HCT116 (cell line): ENCODE measurements at regions not wholly inside any gene's neighbourhood (a gene's known extent, or its start where the extent isn't known, plus 50 kb on each side); places are given as distances from the start of the nearest gene placed in this dataset.

Experiments used
- ATAC-seq: fragments of 200-7000 bp; cut with Tn5 transposase; 2 replicates; pipeline ENCODE4 v1.9.1; 2020; ENCODE audit warnings: mild to moderate bottlenecking, moderate library complexity
- BruUV-seq: library from RNA; stranded (reverse); fragments of 400-500 nt; replicated peaks from 2 replicates; lab custom pipeline; 2021; lab: Mats Ljungman, UMichigan
- CTCF ChIA-PET: fragments of 300-600 bp; sonication (Branson Sonifier 250); formaldehyde crosslinking; loops from one replicate; lab custom pipeline; 2021; ENCODE audit warnings: antibody characterized with exemption; lab: Charles Lee
- POLR2A ChIA-PET: fragments of 300-600, 350-600 bp; sonication (Branson Sonifier 250); formaldehyde crosslinking; loops from one replicate; lab custom pipeline; 2021; ENCODE audit warnings: antibody characterized with exemption; lab: Charles Lee
- RAD21 ChIA-PET, 2 experiments: fragments of 300-600 bp; sonication (Branson Sonifier 250); formaldehyde crosslinking; loops; one replicate each; lab custom pipeline; 2023; ENCODE audit warnings: low total read pairs in 2 of 2; ENCODE audit not compliant: uncharacterized antibody in 2 of 2, unreplicated experiment in 2 of 2, low non-redundant PET in 1 of 2; lab: Charles Lee
- DNase-seq: peaks from one replicate; pipeline ENCODE4 v3.0.0-alpha.2; 2010; ENCODE audit warnings: low read depth, low spot score
- H2AFZ ChIP-seq: fragments of 200-600 bp; shearing (Covaris generic), sonication (generic); 2 replicates; pipeline ENCODE4 v1.6.1; 2017; ENCODE audit warnings: low read depth, mixed run types, mixed read lengths, antibody characterized with exemption, low read length; ENCODE audit not compliant: poor library complexity, severe bottlenecking
- H3K27ac ChIP-seq: 2 replicates; pipeline ENCODE4 v1.5.1; 2012; ENCODE audit warnings: low read depth, low read length
- H3K27me3 ChIP-seq: fragments of 200-600 bp; sonication (generic); 2 replicates; pipeline ENCODE4 v1.6.1; 2016; ENCODE audit warnings: mixed run types, low read length, mixed read lengths; ENCODE audit not compliant: insufficient read depth
- H3K36me3 ChIP-seq, 2 experiments: fragments of 200-500 bp in 1 of 2; fragments of 200-600 bp in 1 of 2; sonication (Bioruptor generic) in 1 of 2; sonication (generic) in 1 of 2; 2 replicates each; pipeline versions ENCODE4 v1.5.1 to v1.6.1; 2014 to 2016; ENCODE audit warnings: low read length in 2 of 2, inconsistent platforms in 1 of 2, mixed read lengths in 1 of 2, mixed run types in 1 of 2; ENCODE audit not compliant: insufficient read depth in 2 of 2, control insufficient read depth in 1 of 2
- H3K4me1 ChIP-seq, 2 experiments: fragments of 200-600 bp in 1 of 2; sonication (generic) in 1 of 2; 2 replicates each; pipeline versions ENCODE4 v1.5.1 to v1.6.1; 2012 to 2017; ENCODE audit warnings: low read length in 2 of 2, inconsistent platforms in 1 of 2, mild to moderate bottlenecking in 1 of 2, mixed read lengths in 1 of 2, mixed run types in 1 of 2, moderate library complexity in 1 of 2; ENCODE audit not compliant: insufficient read depth in 2 of 2, control insufficient read depth in 1 of 2
- H3K4me2 ChIP-seq: fragments of 200-600 bp; sonication (generic); 2 replicates; pipeline ENCODE4 v1.6.1; 2017; ENCODE audit warnings: mixed run types, low read length, mixed read lengths
- H3K4me3 ChIP-seq, 2 experiments: fragments of 200-600 bp in 1 of 2; sonication (generic) in 1 of 2; replicated peaks in 1 of 2; 2 replicates each; pipeline ENCODE4 v1.5.1; 2011 to 2016; ENCODE audit warnings: low read length in 2 of 2, control low read depth in 1 of 2, low read depth in 1 of 2, mild to moderate bottlenecking in 1 of 2, mixed read lengths in 1 of 2, mixed run types in 1 of 2
- H3K79me2 ChIP-seq: fragments of 200-600 bp; sonication (generic); 2 replicates; pipeline ENCODE4 v1.6.1; 2017; ENCODE audit warnings: mild to moderate bottlenecking, mixed run types, low read length, moderate library complexity, mixed read lengths; ENCODE audit not compliant: insufficient read depth
- H3K9ac ChIP-seq: fragments of 200-600 bp; sonication (generic); 2 replicates; pipeline ENCODE4 v1.6.1; 2016; ENCODE audit warnings: low read length, mixed read lengths
- H3K9me2 ChIP-seq: fragments of 200-600 bp; sonication (generic), shearing (Covaris generic); 2 replicates; pipeline ENCODE4 v1.6.1; 2017; ENCODE audit warnings: mixed run types, mild to moderate bottlenecking, moderate library complexity; ENCODE audit not compliant: insufficient read depth
- H3K9me3 ChIP-seq, 2 experiments: fragments of 200-500 bp in 1 of 2; fragments of 200-600 bp in 1 of 2; sonication (Bioruptor generic) in 1 of 2; sonication (generic) in 1 of 2; 2 replicates each; pipeline ENCODE4 v1.6.1; 2014 to 2017; ENCODE audit warnings: low read length in 2 of 2, mixed read lengths in 2 of 2, inconsistent platforms in 1 of 2, low read depth in 1 of 2, mild to moderate bottlenecking in 1 of 2, mixed run types in 1 of 2, moderate library complexity in 1 of 2; ENCODE audit not compliant: control insufficient read depth in 1 of 2, insufficient read depth in 1 of 2
- H4K20me1 ChIP-seq: fragments of 200-600 bp; sonication (generic), shearing (Covaris generic); 2 replicates; pipeline ENCODE4 v1.6.1; 2017; ENCODE audit warnings: mixed run types, mild to moderate bottlenecking, moderate library complexity; ENCODE audit not compliant: insufficient read depth
- CEBPB ChIP-seq: IDR thresholded peaks from 2 replicates; pipeline ENCODE4 v1.6.1; 2012; ENCODE audit warnings: low read depth
- EGR1 ChIP-seq: IDR thresholded peaks from 2 replicates; pipeline ENCODE4 v1.6.1; 2012; ENCODE audit warnings: low read depth
- ELF1 ChIP-seq: IDR thresholded peaks from 2 replicates; pipeline ENCODE4 v1.6.1; 2012; ENCODE audit warnings: low read depth, borderline replicate concordance
- EZH2 ChIP-seq: fragments of 200-600 bp; sonication (generic); IDR thresholded peaks from 2 replicates; pipeline ENCODE4 v1.6.1; 2017; ENCODE audit warnings: antibody characterized with exemption, mixed run types
- EZH2phosphoT487 ChIP-seq: fragments of 200-600 bp; IDR thresholded peaks from 2 replicates; pipeline ENCODE4 v1.6.1; 2018; ENCODE audit warnings: antibody characterized with exemption, borderline replicate concordance
- FOSL1 ChIP-seq: IDR thresholded peaks from 2 replicates; pipeline ENCODE4 v1.6.1; 2012; ENCODE audit warnings: low read depth
- MAX ChIP-seq: IDR thresholded peaks from 2 replicates; pipeline ENCODE4 v1.6.1; 2012
- POLR2A ChIP-seq: IDR thresholded peaks from 2 replicates; pipeline ENCODE4 v1.7.0; 2011; ENCODE audit warnings: borderline replicate concordance; ENCODE audit not compliant: insufficient read depth, insufficient read length; ENCODE audit errors: extremely low read depth
- POLR2AphosphoS5 ChIP-seq: IDR thresholded peaks from 2 replicates; pipeline ENCODE4 v1.6.1; 2011; ENCODE audit warnings: mild to moderate bottlenecking, low read depth, low read length, moderate library complexity
- RAD21 ChIP-seq: IDR thresholded peaks from 2 replicates; pipeline ENCODE4 v1.6.1; 2012; ENCODE audit warnings: low read depth, mild to moderate bottlenecking
- REST ChIP-seq: IDR thresholded peaks from 2 replicates; pipeline ENCODE4 v1.6.1; 2012; ENCODE audit warnings: low read depth
- SIN3A ChIP-seq: IDR thresholded peaks from 2 replicates; pipeline ENCODE4 v1.6.1; 2012; ENCODE audit warnings: low read depth
- SP1 ChIP-seq: IDR thresholded peaks from 2 replicates; pipeline ENCODE4 v1.6.1; 2012; ENCODE audit warnings: low read depth
- YY1 ChIP-seq: IDR thresholded peaks from 2 replicates; pipeline ENCODE4 v1.6.1; 2011; ENCODE audit warnings: low read length, low read depth, moderate library complexity, mild to moderate bottlenecking; ENCODE audit not compliant: insufficient replicate concordance; ENCODE audit errors: extremely low read depth
- ZFX ChIP-seq: fragments of 450-650 bp; IDR thresholded peaks from 2 replicates; pipeline ENCODE4 v1.6.1; 2017
- ZNF274 ChIP-seq: fragments of 200-500 bp; sonication (Bioruptor generic); IDR thresholded peaks from 2 replicates; pipeline ENCODE4 v1.6.1; 2014; ENCODE audit warnings: mild to moderate bottlenecking, low read depth, low read length, inconsistent platforms
- intact Hi-C: fragments of 100-400 bp; cut with micrococcal nuclease; formaldehyde crosslinking; loops from 2 replicates; pipeline ENCODE4 v1.10.0; 2022
- TF ChIP-seq, protein P1 (sequence below), 3 experiments: fragments of 200-600 bp in 1 of 3; sonication (generic) in 1 of 3; IDR thresholded peaks in 2 of 3; conservative IDR thresholded peaks in 1 of 3; 2 replicates each; pipeline ENCODE4 v1.5.1; 2012 to 2017; ENCODE audit warnings: low read depth in 2 of 3, low read length in 2 of 3, antibody characterized with exemption in 1 of 3, borderline replicate concordance in 1 of 3, control low read depth in 1 of 3, mild to moderate bottlenecking in 1 of 3, mixed read lengths in 1 of 3, mixed run types in 1 of 3, moderate library complexity in 1 of 3; ENCODE audit not compliant: insufficient read depth in 1 of 3
- TF ChIP-seq, protein P2 (sequence below): IDR thresholded peaks from 2 replicates; pipeline ENCODE4 v1.6.1; 2012

DNA sequence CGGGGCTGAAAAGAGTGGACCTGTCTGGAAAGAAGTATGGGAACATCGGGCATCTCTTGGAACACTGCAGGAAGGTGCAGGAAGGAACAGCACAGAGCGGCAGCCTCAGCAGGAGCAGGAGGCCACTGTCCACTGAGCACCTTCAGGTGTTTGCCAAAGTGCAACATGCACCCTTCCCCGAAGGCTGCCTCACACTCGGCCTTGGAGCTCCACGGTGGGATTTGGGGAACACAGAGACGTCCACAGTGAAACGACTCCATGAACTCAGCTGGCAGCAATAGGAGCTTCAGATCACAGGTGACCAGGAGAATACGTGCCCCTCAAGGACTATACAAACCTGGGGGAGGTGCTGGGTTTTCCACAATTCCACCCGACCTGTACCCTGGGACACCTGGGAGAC lies 140.3 kb upstream of the RET start:
- H3K9me3 ChIP-seq, result no peaks in the 10 kb centered on the region
- no peak overlapping the region for H3K9ac ChIP-seq
- no peak overlapping the region for H3K4me3 ChIP-seq
- DNase-seq, result no peak
- ChIA-PET POLR2A (no interaction called here), RAD21 (no interaction called here), CTCF (no interaction called here)
- intact Hi-C loops, result no loop called here
- BruUV-seq, result no TSS peak
- H3K9me2 ChIP-seq, result no peaks in the 10 kb centered on the region
- no peak overlapping the region for H3K27ac ChIP-seq
- no peaks in the 10 kb centered on the region for H3K4me1 ChIP-seq
- H3K36me3 ChIP-seq, result no peaks in the 10 kb centered on the region
- no peaks in the 10 kb centered on the region for H4K20me1 ChIP-seq
- no peak for ATAC-seq
- no peak overlapping the region for H3K4me2 ChIP-seq
- no peak overlapping the region for H2AFZ ChIP-seq
- no peaks in the 10 kb centered on the region for H3K27me3 ChIP-seq
- H3K79me2 ChIP-seq, result no peaks in the 10 kb centered on the region
- TF ChIP-seq SP1, result no peak

GRCh38 chr10:42937048-42937447 lies 139.8 kb upstream of the RET start:
- no peaks in the 10 kb centered on the region for H3K4me1 ChIP-seq
- no peak overlapping the region for H2AFZ ChIP-seq
- no peak overlapping the region for H3K27ac ChIP-seq
- no peaks in the 10 kb centered on the region for H3K9me3 ChIP-seq
- no peaks in the 10 kb centered on the region for H3K79me2 ChIP-seq
- intact Hi-C loops, result no loop called here
- ChIA-PET RAD21 (no interaction called here), CTCF (no interaction called here), POLR2A (no interaction called here)
- DNase-seq (no peak), ATAC-seq (no peak)
- no peaks in the 10 kb centered on the region for H3K27me3 ChIP-seq
- H4K20me1 ChIP-seq, result no peaks in the 10 kb centered on the region
- no peaks in the 10 kb centered on the region for H3K9me2 ChIP-seq
- no TSS peak for BruUV-seq
- no peak overlapping the region for H3K9ac ChIP-seq
- H3K4me2 ChIP-seq, result no peak overlapping the region
- H3K36me3 ChIP-seq, result no peaks in the 10 kb centered on the region
- no peak overlapping the region for H3K4me3 ChIP-seq
- TF ChIP-seq, protein P1, sequence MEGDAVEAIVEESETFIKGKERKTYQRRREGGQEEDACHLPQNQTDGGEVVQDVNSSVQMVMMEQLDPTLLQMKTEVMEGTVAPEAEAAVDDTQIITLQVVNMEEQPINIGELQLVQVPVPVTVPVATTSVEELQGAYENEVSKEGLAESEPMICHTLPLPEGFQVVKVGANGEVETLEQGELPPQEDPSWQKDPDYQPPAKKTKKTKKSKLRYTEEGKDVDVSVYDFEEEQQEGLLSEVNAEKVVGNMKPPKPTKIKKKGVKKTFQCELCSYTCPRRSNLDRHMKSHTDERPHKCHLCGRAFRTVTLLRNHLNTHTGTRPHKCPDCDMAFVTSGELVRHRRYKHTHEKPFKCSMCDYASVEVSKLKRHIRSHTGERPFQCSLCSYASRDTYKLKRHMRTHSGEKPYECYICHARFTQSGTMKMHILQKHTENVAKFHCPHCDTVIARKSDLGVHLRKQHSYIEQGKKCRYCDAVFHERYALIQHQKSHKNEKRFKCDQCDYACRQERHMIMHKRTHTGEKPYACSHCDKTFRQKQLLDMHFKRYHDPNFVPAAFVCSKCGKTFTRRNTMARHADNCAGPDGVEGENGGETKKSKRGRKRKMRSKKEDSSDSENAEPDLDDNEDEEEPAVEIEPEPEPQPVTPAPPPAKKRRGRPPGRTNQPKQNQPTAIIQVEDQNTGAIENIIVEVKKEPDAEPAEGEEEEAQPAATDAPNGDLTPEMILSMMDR (IDR thresholded peaks at IDR 0.05 in 2 of 3, conservative IDR thresholded peaks at IDR 0.05 in 1 of 3; ENCODE audit: borderline replicate concordance in 1 of 3, insufficient read depth in 1 of 3, low read depth in 2 of 3, low read length in 2 of 3), result no peak
- no peak for TF ChIP-seq RAD21
- TF ChIP-seq CEBPB, result no peak
- TF ChIP-seq ELF1, result no peak
- TF ChIP-seq, protein P2, sequence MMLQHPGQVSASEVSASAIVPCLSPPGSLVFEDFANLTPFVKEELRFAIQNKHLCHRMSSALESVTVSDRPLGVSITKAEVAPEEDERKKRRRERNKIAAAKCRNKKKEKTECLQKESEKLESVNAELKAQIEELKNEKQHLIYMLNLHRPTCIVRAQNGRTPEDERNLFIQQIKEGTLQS, result no peak
- TF ChIP-seq FOSL1, result no peak
- no peak for TF ChIP-seq EGR1
- TF ChIP-seq POLR2A, result no peak
- no peak for TF ChIP-seq REST
- no peak for TF ChIP-seq SP1
- TF ChIP-seq ZNF274, result no peak
- no peak for TF ChIP-seq EZH2phosphoT487
- no peak for TF ChIP-seq MAX
- no peak for TF ChIP-seq EZH2
- TF ChIP-seq YY1, result no peak
- TF ChIP-seq POLR2AphosphoS5, result no peak
- TF ChIP-seq ZFX, result no peak
- TF ChIP-seq SIN3A, result no peak
